ENCODE measurements at regions not wholly inside any gene's neighbourhood (a gene's known extent, or its start where the extent isn't known, plus 50 kb on each side); places are given as distances from the start of the nearest gene placed in this dataset.
"Not testable (repeated sequence)": the region's sequence is repeated elsewhere in the genome, so short reads cannot be mapped to it uniquely, and the experiment has no call there.

- Mint-ChIP-seq H3K4me3 (ENCODE audit: unreplicated experiment) (no peak overlapping the region), H3K9me3 (ENCODE audit: unreplicated experiment) (peaks cover 8% of the 10 kb centered on the region), H3K27me3 (ENCODE audit: insufficient read depth, unreplicated experiment) (no peaks in the 10 kb centered on the region), H3K36me3 (ENCODE audit: insufficient read depth, unreplicated experiment) (no peaks in the 10 kb centered on the region), H3K4me1 (ENCODE audit: low read depth, unreplicated experiment) (no peaks in the 10 kb centered on the region), H3K27ac (ENCODE audit: unreplicated experiment) (no peak overlapping the region)
- no TSS peak for BruUV-seq (replicated peaks)
- no peaks in the 10 kb centered on the region for H3K36me3 ChIP-seq (ENCODE audit: control insufficient read depth, insufficient read depth, low read length)
- H3K4me1 ChIP-seq, result no peaks in the 10 kb centered on the region
- ChIA-PET POLR2A (no interaction called here), CTCF (no interaction called here)
- no peaks in the 10 kb centered on the region for H3K9me3 ChIP-seq
- no peak overlapping the region for H3K4me3 ChIP-seq (ENCODE audit: low read depth, low read length)
- no peak for DNase-seq
- H3K27me3 ChIP-seq (replicated peaks; ENCODE audit: control insufficient read depth, insufficient read depth, low read length), result no peaks in the 10 kb centered on the region
- intact Hi-C loops (cut with micrococcal nuclease; ENCODE audit: unreplicated experiment), result no loop called here
- no peak for TF ChIP-seq CTCF (IDR thresholded peaks at IDR 0.05; ENCODE audit: insufficient read depth in 1 of 2, low read depth in 1 of 2, low read length in 1 of 2, severe bottlenecking in 1 of 2, unreplicated experiment in 1 of 2)
Measured at GRCh38 chr4:22625311-22625710, 67.4 kb upstream of the GBA3 start.

GRCh38 chr4:22627851-22628250, 64.9 kb upstream of the GBA3 start:
- H3K4me1 Mint-ChIP-seq (ENCODE audit: low read depth, unreplicated experiment); H3K36me3 Mint-ChIP-seq (ENCODE audit: insufficient read depth, unreplicated experiment); H3K27me3 Mint-ChIP-seq (ENCODE audit: insufficient read depth, unreplicated experiment): not testable (repeated sequence)

GRCh38 chr4:22630161-22630975, 62.4 kb upstream of the GBA3 start:
- H3K27me3 Mint-ChIP-seq (ENCODE audit: insufficient read depth, unreplicated experiment); DNase-seq; H3K27me3 ChIP-seq (replicated peaks; ENCODE audit: control insufficient read depth, insufficient read depth, low read length); H3K4me1 Mint-ChIP-seq (ENCODE audit: low read depth, unreplicated experiment); H3K36me3 ChIP-seq (ENCODE audit: control insufficient read depth, insufficient read depth, low read length); H3K4me1 ChIP-seq; H3K4me3 Mint-ChIP-seq (ENCODE audit: unreplicated experiment); H3K9me3 ChIP-seq; H3K27ac Mint-ChIP-seq (ENCODE audit: unreplicated experiment); BruUV-seq (replicated peaks); H3K36me3 Mint-ChIP-seq (ENCODE audit: insufficient read depth, unreplicated experiment); intact Hi-C loops (cut with micrococcal nuclease; ENCODE audit: unreplicated experiment); H3K9me3 Mint-ChIP-seq (ENCODE audit: unreplicated experiment); POLR2A ChIA-PET; CTCF ChIA-PET; H3K4me3 ChIP-seq (ENCODE audit: low read depth, low read length): not testable (repeated sequence)

More at GRCh38 chr4:22627851-22628250, 64.9 kb upstream of the GBA3 start:
- H3K27me3 ChIP-seq (replicated peaks; ENCODE audit: control insufficient read depth, insufficient read depth, low read length); CTCF ChIA-PET; DNase-seq; POLR2A ChIA-PET; H3K4me3 Mint-ChIP-seq (ENCODE audit: unreplicated experiment); H3K4me1 ChIP-seq; BruUV-seq (replicated peaks); H3K36me3 ChIP-seq (ENCODE audit: control insufficient read depth, insufficient read depth, low read length); H3K9me3 Mint-ChIP-seq (ENCODE audit: unreplicated experiment); H3K9me3 ChIP-seq; H3K4me3 ChIP-seq (ENCODE audit: low read depth, low read length); H3K27ac Mint-ChIP-seq (ENCODE audit: unreplicated experiment); intact Hi-C loops (cut with micrococcal nuclease; ENCODE audit: unreplicated experiment): not testable (repeated sequence)

- POLR2A ChIA-PET; H3K9me3 Mint-ChIP-seq (ENCODE audit: unreplicated experiment); H3K4me3 ChIP-seq (ENCODE audit: low read depth, low read length); H3K27ac Mint-ChIP-seq (ENCODE audit: unreplicated experiment); BruUV-seq (replicated peaks); H3K4me1 ChIP-seq; intact Hi-C loops (cut with micrococcal nuclease; ENCODE audit: unreplicated experiment); DNase-seq; H3K36me3 Mint-ChIP-seq (ENCODE audit: insufficient read depth, unreplicated experiment); H3K36me3 ChIP-seq (ENCODE audit: control insufficient read depth, insufficient read depth, low read length); H3K4me3 Mint-ChIP-seq (ENCODE audit: unreplicated experiment); H3K4me1 Mint-ChIP-seq (ENCODE audit: low read depth, unreplicated experiment); CTCF ChIA-PET; H3K27me3 ChIP-seq (replicated peaks; ENCODE audit: control insufficient read depth, insufficient read depth, low read length); H3K27me3 Mint-ChIP-seq (ENCODE audit: insufficient read depth, unreplicated experiment); H3K9me3 ChIP-seq: not testable (repeated sequence)
Measured at GRCh38 chr4:22631167-22631566, 61.6 kb upstream of the GBA3 start.

Measured in Caco-2 (cell line).